GM21526 (cell line): ENCODE measurements at regions not wholly inside any gene's neighbourhood (a gene's known extent, or its start where the extent isn't known, plus 50 kb on each side); places are given as distances from the start of the nearest gene placed in this dataset.

Source experiments
- ATAC-seq: cut with Tn5 transposase; IDR thresholded peaks from one replicate; pipeline ENCODE4 v1.9.1; 2021; ENCODE audit warnings: moderate library complexity; ENCODE audit not compliant: unreplicated experiment, low FRiP score

DNA sequence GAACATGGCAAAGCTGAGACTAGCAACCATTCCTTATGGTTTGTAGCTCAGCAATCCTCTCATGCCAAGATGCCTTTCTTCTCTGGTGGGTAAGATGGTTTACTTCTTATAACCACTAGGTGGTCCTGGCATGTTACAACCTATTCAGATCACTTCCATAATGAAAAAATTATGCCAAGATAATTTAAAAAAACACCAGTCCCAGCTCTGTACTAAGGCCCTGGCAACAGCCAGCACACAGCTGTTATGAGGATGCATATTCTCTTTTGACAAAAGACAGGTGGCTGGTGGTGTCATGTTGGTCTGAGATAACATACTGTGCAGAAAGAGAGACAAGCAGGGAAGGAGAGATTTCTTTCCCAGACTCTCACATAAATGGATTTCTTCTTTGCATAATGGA is 65.7 kb upstream of the FRMD4B start:
- ATAC-seq = no peak

- ATAC-seq = no peak
Measured at GRCh38 chr3:69448877-69449276, 63.0 kb upstream of the FRMD4B start.

DNA sequence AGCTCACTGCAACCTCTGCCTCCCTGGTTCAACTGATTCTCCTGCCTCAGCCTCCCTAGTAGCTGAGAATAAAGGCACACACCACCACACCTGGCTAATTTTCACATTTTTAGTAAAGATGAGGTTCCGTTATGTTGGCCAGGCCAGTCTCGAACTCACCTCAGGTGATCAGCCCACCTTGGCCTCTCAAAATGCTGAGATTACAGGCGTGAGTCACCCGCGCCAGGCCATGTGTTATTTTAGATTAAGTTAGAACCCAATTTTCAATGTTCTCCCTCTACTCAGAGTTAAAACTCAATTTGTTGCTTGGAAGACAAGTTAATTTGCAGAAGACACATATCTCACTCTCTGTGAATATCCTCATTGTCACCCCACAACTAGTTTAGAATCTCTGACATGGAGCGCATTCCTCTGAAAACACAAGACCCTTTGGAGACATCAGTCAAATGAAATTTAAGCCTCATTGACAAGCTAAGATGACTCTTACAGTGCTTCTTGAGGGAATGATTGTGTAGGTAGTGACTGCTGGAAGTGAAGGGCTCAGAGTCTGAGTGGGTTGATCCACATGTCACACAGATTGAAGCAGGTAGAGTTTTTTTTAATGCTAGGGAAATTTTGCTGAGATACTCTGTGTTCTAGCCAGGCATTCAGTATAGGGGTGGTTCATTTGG is 60.6 kb upstream of the FRMD4B start:
- no peak for ATAC-seq

DNA sequence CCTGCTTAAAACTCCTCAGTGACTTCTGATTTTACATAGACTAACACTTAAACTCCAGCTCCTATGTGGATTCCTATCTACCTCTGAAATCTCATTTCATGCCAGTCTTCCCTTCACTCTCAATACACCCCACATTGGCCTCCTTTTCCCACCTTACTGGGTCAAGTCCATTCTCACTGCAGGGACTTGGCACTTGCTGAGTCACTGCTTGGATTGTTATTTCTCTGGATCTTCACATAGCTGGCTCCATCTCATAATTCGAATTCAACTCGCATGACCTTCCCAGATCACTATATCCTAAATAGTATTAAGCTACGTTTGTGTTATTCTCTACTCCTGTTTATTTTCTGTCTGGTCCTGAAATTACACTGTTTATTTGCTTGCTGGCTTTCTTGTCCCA is 59.6 kb upstream of the FRMD4B start:
- ATAC-seq = no peak

DNA sequence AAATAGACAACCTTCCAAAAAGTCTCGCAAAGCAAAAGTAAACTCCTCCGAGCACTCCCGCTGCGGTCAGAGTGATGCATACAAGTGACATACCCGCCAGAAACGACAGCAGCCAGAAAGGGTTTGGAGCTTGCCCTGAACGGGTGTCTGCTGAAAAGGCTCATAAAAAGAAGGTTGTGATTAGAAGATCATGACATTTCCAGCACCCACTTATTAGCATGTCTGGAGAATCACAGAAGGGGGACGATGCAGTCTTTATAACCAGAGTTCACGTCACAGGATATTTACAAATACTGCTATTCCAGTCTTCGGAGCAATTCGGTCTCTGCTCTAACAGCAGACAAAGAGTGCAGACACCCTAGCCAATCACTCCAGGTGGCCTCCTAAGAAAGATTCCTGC is 59.1 kb upstream of the FRMD4B start:
- no peak for ATAC-seq

- ATAC-seq = no peak
Measured at GRCh38 chr3:69443457-69443920, 57.6 kb upstream of the FRMD4B start.

GRCh38 chr3:69442771-69443311 is 57.0 kb upstream of the FRMD4B start:
- no peak for ATAC-seq

DNA sequence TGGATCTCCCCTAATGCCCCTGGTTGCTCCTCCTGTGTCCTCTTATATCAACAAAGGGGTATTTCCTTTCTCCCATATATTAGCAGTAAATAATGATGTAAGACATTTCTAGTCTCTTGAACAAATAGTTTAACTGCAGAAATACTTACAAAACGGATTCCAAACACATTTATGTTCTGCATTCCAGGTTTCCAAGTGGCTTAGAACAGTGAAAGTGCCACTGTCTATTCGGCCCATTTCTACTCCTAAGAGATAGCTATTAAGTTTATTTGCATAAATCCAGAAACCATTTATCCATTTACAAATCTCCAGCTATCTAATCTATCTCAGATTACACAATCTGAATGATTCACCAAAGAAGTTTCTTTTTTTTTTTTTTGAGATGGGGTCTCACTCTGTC is 55.8 kb upstream of the FRMD4B start:
- no peak for ATAC-seq

- ATAC-seq = no peak
Measured at GRCh38 chr3:69441040-69441439, 55.2 kb upstream of the FRMD4B start.

GRCh38 chr3:69439643-69440270 is 53.9 kb upstream of the FRMD4B start:
- no peak for ATAC-seq

DNA sequence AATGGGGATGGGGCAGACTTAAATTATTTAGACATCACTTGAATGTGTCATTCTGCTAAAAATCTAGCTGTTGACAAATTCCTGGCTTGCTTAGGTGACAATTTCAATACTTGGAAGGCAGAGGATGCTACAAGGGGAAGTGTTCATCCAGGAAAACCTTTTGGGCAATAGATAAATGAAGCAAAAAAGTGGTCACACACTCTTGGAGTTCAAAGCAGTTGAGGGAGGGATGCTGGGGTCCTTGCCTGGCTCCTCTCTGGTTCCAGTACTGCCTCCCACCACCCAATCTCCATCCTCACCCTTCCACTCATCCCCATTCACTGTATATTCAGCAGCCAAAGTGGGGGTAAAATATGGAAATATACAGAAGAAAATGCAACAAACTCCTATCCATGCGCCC is 52.6 kb upstream of the FRMD4B start:
- no peak for ATAC-seq

DNA sequence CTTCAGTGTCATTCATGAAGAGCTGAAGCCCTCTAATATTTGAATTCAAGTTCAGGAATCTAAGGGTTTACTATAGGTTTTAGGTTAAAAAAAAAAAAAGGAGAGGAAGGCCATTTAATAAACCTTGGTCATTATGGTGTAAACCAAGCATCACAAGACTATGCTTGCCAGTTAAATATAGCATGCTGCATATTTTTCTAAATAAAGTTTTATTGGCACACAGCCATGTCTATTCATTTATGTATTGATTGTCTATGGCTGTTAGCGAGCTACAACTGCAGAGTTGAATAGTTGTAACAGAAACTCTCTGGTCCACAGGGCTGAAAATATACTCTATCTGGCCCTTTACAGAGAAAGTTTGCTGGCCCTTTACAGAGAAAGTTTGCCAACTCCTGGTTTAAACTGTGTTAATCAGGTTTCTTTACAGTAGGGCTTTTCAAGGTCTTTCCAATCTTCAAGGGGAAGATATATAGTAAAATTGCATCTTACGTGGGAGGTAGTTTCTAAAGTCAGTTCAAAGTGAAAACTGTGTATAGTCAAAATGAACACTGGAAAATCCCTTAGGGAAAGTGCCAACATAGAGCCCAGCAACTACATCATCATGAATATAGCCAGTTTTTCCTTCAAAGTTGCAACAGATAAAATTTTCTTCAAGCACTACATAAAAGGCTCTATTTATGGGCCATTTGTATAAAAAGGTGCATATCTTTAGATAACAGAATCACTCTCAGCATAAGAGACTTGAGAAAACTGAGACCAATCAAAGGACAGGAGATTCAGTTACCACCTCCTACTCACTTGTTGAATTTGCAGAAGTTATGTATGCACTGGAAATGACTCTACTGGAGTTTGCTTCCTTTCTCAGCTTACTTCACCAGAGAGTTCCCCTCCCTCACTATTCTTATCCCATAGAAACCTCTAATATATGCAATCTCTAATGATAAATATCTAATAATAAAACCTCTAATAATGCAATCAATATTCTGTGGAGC is 49.7 kb upstream of the FRMD4B start:
- ATAC-seq = peak; percentile 51
